Stimulated activated CD8-positive, alpha-beta memory T cell treated with anti-CD3 and anti-CD28 coated beads, Interleukin-7, amount 100 ng/mL, for 1 hour (primary cell): ENCODE measurements at regions not wholly inside any gene's neighbourhood (a gene's known extent, or its start where the extent isn't known, plus 50 kb on each side); places are given as distances from the start of the nearest gene placed in this dataset.
"Not testable (repeated sequence)": the region's sequence is repeated elsewhere in the genome, so short reads cannot be mapped to it uniquely, and the experiment has no call there.

Experiments used
- DNase-seq, 2 donors: peaks; one replicate each; pipeline ENCODE4 v3.0.0-alpha.2; 2020; ENCODE audit warnings: low read depth in 2 of 2

- no peak for DNase-seq
These were observed 129.5 kb upstream of the PZP start for GRCh38 chr12:9337656-9338055.

- not testable (repeated sequence) for DNase-seq
These were observed 128.3 kb upstream of the PZP start for GRCh38 chr12:9336375-9337011.

GRCh38 chr12:9335867-9336266 is 127.7 kb upstream of the PZP start:
- DNase-seq, result no peak

- no peak for DNase-seq
These were observed 126.8 kb upstream of the PZP start for GRCh38 chr12:9334964-9335363.

DNA sequence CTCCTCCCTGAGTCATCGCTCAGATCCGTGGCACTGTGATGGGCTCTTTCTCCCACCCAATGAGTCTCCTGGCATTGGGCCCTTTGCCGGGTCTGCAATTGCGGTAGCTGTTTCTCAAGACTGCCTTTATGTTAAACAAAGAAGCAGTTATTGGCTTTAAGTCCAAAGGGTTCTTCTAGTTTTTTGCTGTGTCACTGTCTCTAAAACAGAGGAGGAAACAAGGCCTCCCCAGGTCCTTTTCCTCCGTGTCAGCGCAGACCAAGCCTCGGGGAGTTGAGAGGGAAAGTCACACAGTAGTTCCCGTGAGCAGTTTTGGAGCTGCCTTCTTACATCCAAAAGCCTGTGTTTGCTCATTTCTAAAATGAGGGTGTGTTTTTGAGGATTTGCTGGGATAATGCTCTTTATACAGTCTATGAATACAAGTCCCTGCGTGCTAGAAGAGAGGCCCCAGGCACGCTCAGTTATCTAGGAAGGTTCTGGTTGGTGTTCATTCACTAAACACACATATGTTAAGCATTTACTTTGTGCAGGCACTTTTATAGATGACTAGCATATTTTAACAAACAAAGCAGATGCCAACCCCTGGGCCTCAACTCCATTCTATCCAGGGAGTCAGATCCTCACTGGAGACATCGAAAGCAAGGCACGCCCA is 126.0 kb upstream of the PZP start:
- DNase-seq, result no peak

DNA sequence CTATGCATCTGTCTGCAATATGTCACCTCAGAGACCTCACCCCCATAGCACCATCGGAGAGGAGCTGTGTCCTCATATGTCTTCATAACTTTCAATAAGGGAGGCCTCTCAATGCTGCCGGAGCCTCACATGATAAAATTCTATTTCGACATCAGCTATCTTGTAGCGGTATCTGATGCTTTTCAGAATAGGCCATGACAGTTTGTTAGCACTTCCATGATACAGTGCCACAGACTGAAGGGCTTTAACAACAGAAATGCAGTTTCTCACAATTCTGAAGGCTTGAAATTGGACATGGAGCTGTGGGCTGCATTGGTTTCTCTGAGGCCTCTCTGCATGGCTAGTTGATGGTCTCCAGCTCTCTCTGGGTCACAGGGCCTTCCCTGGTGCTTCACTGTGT is 125.0 kb upstream of the PZP start:
- no peak for DNase-seq

- DNase-seq, result no peak
These were observed 124.4 kb upstream of the PZP start for GRCh38 chr12:9332564-9332963.

- DNase-seq, result peak; percentile 29 to 54
These were observed 123.0 kb upstream of the PZP start for GRCh38 chr12:9331218-9331626.

- DNase-seq, result no peak
These were observed 120.8 kb upstream of the PZP start for GRCh38 chr12:9329019-9329418.

DNA sequence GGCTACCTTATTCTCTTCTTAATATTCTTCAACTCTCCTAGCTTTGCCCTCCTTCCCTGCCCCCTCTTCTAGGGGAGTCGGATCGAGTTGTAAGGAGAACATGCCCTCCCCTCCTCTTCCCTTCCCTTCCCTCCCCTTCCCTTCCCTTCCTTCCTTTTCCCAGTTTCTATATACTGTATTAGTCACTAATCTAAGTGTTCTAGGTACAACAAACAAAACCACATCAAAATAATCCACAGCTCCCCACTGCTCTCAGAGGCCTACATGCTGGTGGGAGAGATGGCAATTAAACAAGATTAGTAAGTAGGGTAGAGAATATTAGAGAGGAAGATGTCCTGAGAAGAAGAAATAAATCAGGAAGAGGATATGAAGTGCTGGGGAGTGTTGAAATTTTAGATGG is 119.9 kb upstream of the PZP start:
- DNase-seq, result no peak

GRCh38 chr12:9327320-9327719 is 119.1 kb upstream of the PZP start:
- no peak for DNase-seq

GRCh38 chr12:9326849-9327248 is 118.7 kb upstream of the PZP start:
- DNase-seq, result not testable (repeated sequence)

GRCh38 chr12:9326085-9326484 is 117.9 kb upstream of the PZP start:
- no peak for DNase-seq

DNA sequence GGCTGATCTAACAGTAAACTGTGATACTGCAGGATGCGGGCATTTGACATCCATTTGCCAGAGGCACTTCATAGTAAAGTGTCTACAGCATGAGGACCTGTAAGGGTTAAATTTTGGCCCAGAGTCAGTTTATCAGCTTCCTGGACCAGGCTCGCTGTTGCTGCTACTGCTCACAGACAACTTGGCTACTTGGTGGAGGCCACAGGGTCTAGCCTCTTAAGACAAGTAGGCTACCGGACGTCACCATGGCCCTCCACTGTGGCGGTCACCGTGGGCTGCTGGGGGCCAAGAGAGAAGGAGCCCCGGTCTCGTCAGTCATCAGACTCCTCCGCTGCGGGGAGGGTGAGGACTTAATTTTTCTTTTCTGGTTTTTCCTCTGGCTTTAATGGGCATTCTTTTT is 117.3 kb upstream of the PZP start:
- DNase-seq, result no peak

- DNase-seq, result no peak
These were observed 116.6 kb upstream of the PZP start for GRCh38 chr12:9324782-9325181.

- DNase-seq, result no peak
These were observed 115.0 kb upstream of the PZP start for GRCh38 chr12:9323144-9323681.

DNA sequence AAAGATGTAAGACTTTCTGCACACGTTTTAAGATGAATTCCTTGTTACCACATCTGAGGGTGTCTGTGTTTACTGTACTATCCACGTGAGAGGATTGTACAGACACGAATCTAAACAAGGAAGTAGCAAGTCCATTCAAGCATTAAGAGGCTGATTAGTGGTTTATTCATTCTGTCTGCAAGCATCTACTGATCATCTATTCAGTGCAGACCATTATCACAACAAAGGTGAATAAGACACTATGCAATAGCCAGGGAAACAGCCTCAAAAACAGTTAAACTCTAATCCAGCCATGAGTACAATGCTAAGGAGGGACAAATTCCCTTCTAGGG is 111.6 kb upstream of the PZP start:
- DNase-seq, result no peak

DNA sequence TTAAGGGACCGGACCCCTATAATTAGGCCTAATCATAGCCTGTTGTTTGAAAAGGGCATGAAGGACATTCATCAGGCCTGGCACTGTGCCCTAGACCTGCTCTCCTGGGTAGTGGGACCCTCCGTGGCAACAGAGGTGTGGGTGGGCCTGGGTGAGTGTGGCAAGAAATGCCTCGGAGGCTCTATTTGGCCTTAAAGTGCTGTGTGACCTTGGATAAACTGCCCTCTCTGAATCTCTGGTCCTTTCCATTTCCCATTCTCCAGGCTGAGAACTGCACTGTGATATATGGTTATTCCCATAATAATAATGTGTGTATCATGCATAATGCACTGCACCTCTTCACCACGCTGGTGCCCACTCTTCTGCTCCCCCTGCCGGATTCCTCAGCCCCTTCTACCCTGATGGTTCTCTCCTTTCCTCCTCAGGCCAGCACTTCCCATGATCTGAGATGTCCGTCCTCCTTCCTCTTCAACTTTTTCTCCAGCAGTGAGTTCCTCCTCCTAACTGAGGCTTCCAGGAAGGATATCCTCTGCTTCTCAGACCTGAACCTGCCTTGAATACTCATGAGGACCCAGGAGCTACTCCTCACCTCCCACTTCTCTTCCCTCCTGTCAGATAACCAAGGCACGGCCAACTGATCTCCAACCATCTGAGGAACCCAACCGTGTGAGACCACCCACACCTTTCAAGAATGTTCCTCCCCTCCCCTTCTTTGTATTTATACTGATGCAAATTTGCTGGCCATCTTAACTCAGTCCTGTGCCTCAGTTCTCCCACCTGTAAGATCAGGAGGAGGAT is 111.0 kb upstream of the PZP start:
- no peak for DNase-seq

- not testable (repeated sequence) for DNase-seq
These were observed 105.3 kb upstream of the PZP start for GRCh38 chr12:9313479-9313878.

- DNase-seq, result not testable (repeated sequence)
These were observed 104.5 kb upstream of the PZP start for GRCh38 chr12:9312406-9313392.

GRCh38 chr12:9311454-9311853 is 103.3 kb upstream of the PZP start:
- not testable (repeated sequence) for DNase-seq

DNA sequence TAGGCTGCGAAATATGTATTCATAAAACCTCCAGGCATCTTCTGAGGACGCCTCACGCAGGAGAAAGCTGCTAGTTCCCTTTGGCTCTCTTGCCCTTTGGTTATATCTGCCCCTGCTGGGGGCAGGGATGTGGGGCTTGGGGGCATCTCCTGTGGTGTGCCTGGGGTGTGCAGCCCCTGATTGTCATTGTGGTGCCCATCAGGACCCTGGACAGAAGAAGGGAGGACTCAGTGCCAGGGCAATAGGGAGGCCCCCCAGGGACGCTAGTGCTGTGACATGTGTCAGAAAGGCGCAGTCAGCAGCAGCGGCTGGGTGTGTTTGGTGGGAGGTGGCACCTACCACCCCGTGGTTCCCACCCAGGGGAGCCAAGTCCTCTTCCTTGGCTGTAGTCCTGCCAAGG is 102.5 kb upstream of the PZP start:
- not testable (repeated sequence) for DNase-seq
